Heart right ventricle (tissue), 16 donors: ENCODE measurements at regions not wholly inside any gene's neighbourhood (a gene's known extent, or its start where the extent isn't known, plus 50 kb on each side); places are given as distances from the start of the nearest gene placed in this dataset.

ENCODE experiments used
- ATAC-seq, 8 donors: fragments of 200-7000 bp; cut with Tn5 transposase; one replicate each; pipeline ENCODE4 v1.9.1; 2020; ENCODE audit warnings: mild to moderate bottlenecking in 8 of 8, moderate library complexity in 8 of 8, moderate number of reproducible peaks in 1 of 8
- DNase-seq, 2 donors: peaks; one replicate each; pipeline ENCODE4 v3.0.0-alpha.2; 2020
- H3K27ac ChIP-seq, 10 donors: fragments of 200-600 bp; sonication (generic) in 2 of 10; one replicate each; pipeline versions ENCODE4 v1.5.0 to v1.8.0; 2020 to 2022; ENCODE audit warnings: mild to moderate bottlenecking in 3 of 10
- H3K27me3 ChIP-seq, 7 donors: fragments of 200-600 bp; one replicate each; pipeline ENCODE4 v1.8.0; 2021 to 2022; ENCODE audit warnings: mild to moderate bottlenecking in 2 of 7
- H3K36me3 ChIP-seq, 9 donors: fragments of 200-600 bp; sonication (generic) in 1 of 9; one replicate each; pipeline versions ENCODE4 v1.5.0 to v1.8.0; 2020 to 2022; ENCODE audit warnings: mild to moderate bottlenecking in 2 of 9
- H3K4me1 ChIP-seq, 9 donors: fragments of 200-600 bp; sonication (generic) in 1 of 9; one replicate each; pipeline versions ENCODE4 v1.5.0 to v1.8.0; 2020 to 2022; ENCODE audit warnings: mild to moderate bottlenecking in 4 of 9
- H3K4me3 ChIP-seq, 10 donors: fragments of 200-600 bp; sonication (generic) in 2 of 10; one replicate each; pipeline versions ENCODE4 v1.5.0 to v1.8.0; 2020 to 2022; ENCODE audit warnings: mild to moderate bottlenecking in 7 of 10, moderate library complexity in 2 of 10
- H3K9me3 ChIP-seq, 11 donors: fragments of 200-600 bp in 10 of 11; sonication (generic) in 2 of 11; one replicate each; pipeline versions ENCODE4 v1.5.0 to v1.8.0; 2013 to 2022; ENCODE audit warnings: mild to moderate bottlenecking in 2 of 11, control low read depth in 1 of 11, moderate library complexity in 1 of 11
- WGBS, 2 donors: extraction: QIAGEN DNeasy Blood & Tissue Kit; methylation state at CpG; one replicate each; pipeline ENCODE4 v1.1.7; 2013; ENCODE audit warnings: inconsistent platforms in 1 of 2; 5-methylcytosine and 5-hydroxymethylcytosine counted together
- intact Hi-C, 10 donors: fragments of 100-400 bp; cut with DNase I; formaldehyde crosslinking; loops; one replicate each; pipeline versions ENCODE4 v1.11.1 to v1.14.2; 2022
- TF ChIP-seq, protein P1 (sequence below), 9 donors: fragments of 200-600 bp; sonication (generic) in 2 of 9; IDR thresholded peaks; one replicate each; pipeline versions ENCODE4 v1.5.0 to v1.8.0; 2021 to 2022; ENCODE audit warnings: antibody characterized with exemption in 9 of 9, mild to moderate bottlenecking in 5 of 9, moderate library complexity in 1 of 9
- donor health status: Arrhythmogenic right ventricular cardiomyopathy.
- donor health status: ischemic (EF 13 %, LVEDD 7.1; RV severe dilation, severe dysfunction).
- donor health status: healthy with polysubstance abuse.
- donor health status: DM: no; HTN: yes; CAD: no.
- donor health status: DM: no; HTN: no; CAD: no.
- donor health status: ischemic (EF 25% LVEDD 6.9; RV normal size, moderate dysfunction).
- donor health status: ischemic (EF 25% LVEDD 5.7; RV mildly dilated, moderate dysfunction).
- donor health status: healthy.
- donor health status: DM: yes; HTN: yes; CAD: no.
- donor health status: Ischemic cardiomyopathy.
- donor health status: ischemic (EF 35%, LVEDD 5.7; RV mildly dilated, moderate dysfunction).
- donor health status: nonischemic (EF 11% LVEDD 7.7; RV severe dilation, severe dysfunction).
- donor health status: DM: yes; HTN: yes; CAD: no.
- donor health status: PGD.
- donor health status: ischemic (EF 29% LVEDD 5.4; RV normal size, mild dysfunction).
- donor health status: nonischemic (EF 23%, LVEDD 6.1; RV moderate dilation, normal function).

DNA sequence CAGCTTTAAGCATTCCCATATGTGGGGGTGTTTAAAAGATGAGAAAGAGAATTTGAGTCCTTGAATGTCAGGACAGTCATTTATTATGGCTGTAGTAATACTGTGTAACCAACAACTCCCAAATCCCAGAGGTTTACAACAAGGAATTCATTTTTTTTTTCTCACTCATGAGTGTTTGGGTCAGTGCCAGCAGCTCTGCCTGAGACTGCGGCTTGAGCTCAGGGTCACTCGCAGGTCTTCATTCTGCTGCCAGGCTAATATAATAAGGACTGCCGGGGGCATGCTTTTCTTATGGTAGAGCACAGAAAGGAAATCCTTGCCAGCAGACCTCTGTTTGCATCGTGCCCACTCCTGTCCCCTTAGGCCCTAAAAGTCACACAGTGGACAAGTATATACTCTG, 277.9 kb upstream of the LMCD1 start:
- TF ChIP-seq, protein P1, sequence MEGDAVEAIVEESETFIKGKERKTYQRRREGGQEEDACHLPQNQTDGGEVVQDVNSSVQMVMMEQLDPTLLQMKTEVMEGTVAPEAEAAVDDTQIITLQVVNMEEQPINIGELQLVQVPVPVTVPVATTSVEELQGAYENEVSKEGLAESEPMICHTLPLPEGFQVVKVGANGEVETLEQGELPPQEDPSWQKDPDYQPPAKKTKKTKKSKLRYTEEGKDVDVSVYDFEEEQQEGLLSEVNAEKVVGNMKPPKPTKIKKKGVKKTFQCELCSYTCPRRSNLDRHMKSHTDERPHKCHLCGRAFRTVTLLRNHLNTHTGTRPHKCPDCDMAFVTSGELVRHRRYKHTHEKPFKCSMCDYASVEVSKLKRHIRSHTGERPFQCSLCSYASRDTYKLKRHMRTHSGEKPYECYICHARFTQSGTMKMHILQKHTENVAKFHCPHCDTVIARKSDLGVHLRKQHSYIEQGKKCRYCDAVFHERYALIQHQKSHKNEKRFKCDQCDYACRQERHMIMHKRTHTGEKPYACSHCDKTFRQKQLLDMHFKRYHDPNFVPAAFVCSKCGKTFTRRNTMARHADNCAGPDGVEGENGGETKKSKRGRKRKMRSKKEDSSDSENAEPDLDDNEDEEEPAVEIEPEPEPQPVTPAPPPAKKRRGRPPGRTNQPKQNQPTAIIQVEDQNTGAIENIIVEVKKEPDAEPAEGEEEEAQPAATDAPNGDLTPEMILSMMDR (IDR thresholded peaks at IDR 0.05), result no peak
- Histone ChIP-seq H3K36me3 (no peaks in the 10 kb centered on the region), H3K4me1 (peaks cover 0 to 8% (median 5%) of the 10 kb centered on the region in 9 donors), H3K4me3 (no peak overlapping the region), H3K9me3 (no peaks in the 10 kb centered on the region), H3K27me3 (no peaks in the 10 kb centered on the region), H3K27ac (no peak overlapping the region)
- peak in 1 of 2 donors; percentile 7 for DNase-seq
- intact Hi-C loops, result no loop called here
- ATAC-seq, result no peak
- 19 to 27% methylated on average over 4 of the region's 4 CpGs for WGBS, 2 donors

DNA sequence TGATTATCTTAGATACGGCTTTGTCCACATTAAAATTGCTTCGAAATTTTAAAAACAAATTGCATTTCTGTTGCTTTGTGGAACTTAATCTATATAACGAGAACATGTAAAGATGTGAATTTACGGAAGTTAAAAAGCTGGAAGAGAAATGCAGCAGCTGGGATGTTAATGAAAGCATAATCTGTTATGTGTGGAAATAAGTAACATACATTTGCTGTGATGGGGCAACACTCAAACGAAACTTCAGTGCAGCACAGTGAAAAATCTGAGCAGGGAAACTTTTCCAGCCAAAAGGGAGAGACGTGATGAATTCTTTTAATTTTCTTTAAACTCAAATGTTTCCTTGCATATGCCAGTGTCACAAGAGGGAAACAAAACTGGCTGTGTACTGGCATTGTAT, 276.7 kb upstream of the LMCD1 start:
- ATAC-seq (no peak), DNase-seq (no peak)
- Histone ChIP-seq H3K4me3 (no peak overlapping the region), H3K4me1 (peaks cover 0 to 8% (median 5%) of the 10 kb centered on the region in 9 donors), H3K9me3 (no peaks in the 10 kb centered on the region), H3K27ac (no peak overlapping the region), H3K27me3 (no peaks in the 10 kb centered on the region), H3K36me3 (no peaks in the 10 kb centered on the region)
- TF ChIP-seq, protein P1 (IDR thresholded peaks at IDR 0.05), result no peak
- intact Hi-C loops, result no loop called here
- 84 to 91% methylated on average over 6 of the region's 6 CpGs for WGBS, 2 donors

DNA sequence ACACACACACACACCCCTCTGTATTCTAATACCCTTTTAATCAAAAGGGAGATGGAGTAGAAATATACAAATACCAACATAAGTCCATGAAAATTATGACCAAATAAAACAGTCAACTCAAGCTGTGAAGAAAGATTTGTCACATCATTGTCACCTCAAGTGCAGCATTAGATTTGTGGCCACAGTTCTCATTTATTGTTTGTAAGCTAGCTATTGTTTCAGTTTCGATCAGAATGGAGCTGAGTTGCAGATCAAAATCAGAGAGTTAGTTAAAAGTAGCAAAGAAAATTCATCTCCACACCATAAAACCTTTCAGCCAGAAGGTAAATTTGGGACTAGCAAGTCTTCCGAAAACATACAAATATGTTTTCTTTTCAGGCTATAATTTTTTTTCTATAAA, 267.7 kb upstream of the LMCD1 start:
- H3K4me1 ChIP-seq, result peaks cover 0 to 10% (median 5%) of the 10 kb centered on the region in 9 donors
- H3K9me3 ChIP-seq, result no peaks in the 10 kb centered on the region
- ATAC-seq (no peak), DNase-seq (no peak)
- H3K4me3 ChIP-seq, result no peak overlapping the region
- intact Hi-C loops, result loop anchor here in 1 of 10 donors (2.0 kb wide), 1 partner anchor 29 kb away; no protein-coding TSS in a partner anchor
- TF ChIP-seq, protein P1 (IDR thresholded peaks at IDR 0.05), result no peak
- H3K27ac ChIP-seq, result no peak overlapping the region
- no peaks in the 10 kb centered on the region for H3K27me3 ChIP-seq
- no peaks in the 10 kb centered on the region for H3K36me3 ChIP-seq
- WGBS, 2 donors, result 94 to 95% methylated on average over 2 of the region's 2 CpGs

DNA sequence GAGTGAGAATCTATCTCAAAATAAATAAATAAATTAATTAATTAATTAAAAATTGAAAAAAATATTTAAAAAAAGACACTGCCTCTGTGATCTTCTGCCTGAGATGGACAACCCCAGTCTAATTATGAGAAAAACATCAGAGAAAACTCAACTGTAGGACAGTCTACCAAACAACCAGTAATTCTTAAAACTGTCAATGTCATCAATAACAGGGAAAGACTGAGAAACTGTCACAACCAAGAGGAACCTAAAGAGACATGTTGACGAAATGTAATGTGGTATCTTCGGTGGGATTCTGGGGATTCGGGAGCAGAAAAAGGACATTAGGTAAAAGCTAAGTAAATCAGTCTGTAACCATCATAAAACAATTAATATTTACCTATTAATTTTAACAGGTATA, 265.4 kb upstream of the LMCD1 start:
- intact Hi-C loops, result no loop called here

More for the DNA sequence above, 265.4 kb upstream of the LMCD1 start:
- Histone ChIP-seq H3K36me3 (no peaks in the 10 kb centered on the region), H3K4me1 (peaks cover 0 to 10% (median 5%) of the 10 kb centered on the region in 9 donors), H3K4me3 (no peak overlapping the region), H3K9me3 (peaks cover 0 to 2% (median 0%) of the 10 kb centered on the region in 11 donors), H3K27ac (no peak overlapping the region), H3K27me3 (no peaks in the 10 kb centered on the region)
- DNase-seq (no peak), ATAC-seq (no peak)
- WGBS, 2 donors, result 78 to 86% methylated on average over 3 of the region's 3 CpGs
- TF ChIP-seq, protein P1 (IDR thresholded peaks at IDR 0.05), result no peak
